LNCaP clone FGC (cell line): ENCODE measurements at regions not wholly inside any gene's neighbourhood (a gene's known extent, or its start where the extent isn't known, plus 50 kb on each side); places are given as distances from the start of the nearest gene placed in this dataset.

Source experiments
- DNase-seq: peaks from one replicate; pipeline ENCODE4 v3.0.0-alpha.2; 2011; ENCODE audit warnings: low read depth
- H3K4me3 ChIP-seq: 2 replicates; pipeline ENCODE4 v1.5.1; 2011; ENCODE audit warnings: mild to moderate bottlenecking, low read depth, low read length, control low read depth
- CTCF ChIP-seq: IDR thresholded peaks from 2 replicates; pipeline ENCODE4 v1.5.1; 2012; ENCODE audit warnings: mild to moderate bottlenecking; ENCODE audit not compliant: control insufficient read depth, insufficient read depth; ENCODE audit errors: extremely low read depth

GRCh38 chr1:108063703-108064102, 98.7 kb upstream of the VAV3 start:
- DNase-seq: no peak
- no peak overlapping the region for H3K4me3 ChIP-seq
- no peak for TF ChIP-seq CTCF

GRCh38 chr1:108059945-108060344, 95.0 kb upstream of the VAV3 start:
- no peak for DNase-seq
- TF ChIP-seq CTCF: no peak
- no peak overlapping the region for H3K4me3 ChIP-seq

GRCh38 chr1:108057541-108057940, 92.6 kb upstream of the VAV3 start:
- no peak overlapping the region for H3K4me3 ChIP-seq
- no peak for TF ChIP-seq CTCF
- DNase-seq: no peak

GRCh38 chr1:108056436-108056990, 91.5 kb upstream of the VAV3 start:
- no peak for TF ChIP-seq CTCF
- no peak overlapping the region for H3K4me3 ChIP-seq
- no peak for DNase-seq

- no peak overlapping the region for H3K4me3 ChIP-seq
- DNase-seq: no peak
- TF ChIP-seq CTCF: no peak
Measured at GRCh38 chr1:108055387-108055786, 90.4 kb upstream of the VAV3 start.

- DNase-seq: no peak
- TF ChIP-seq CTCF: no peak
- no peak overlapping the region for H3K4me3 ChIP-seq
Measured at GRCh38 chr1:108054396-108054795, 89.4 kb upstream of the VAV3 start.

- TF ChIP-seq CTCF: no peak
- DNase-seq: no peak
- H3K4me3 ChIP-seq: no peak overlapping the region
Measured at GRCh38 chr1:108053270-108054013, 88.5 kb upstream of the VAV3 start.
